A549 (cell line): ENCODE measurements at regions not wholly inside any gene's neighbourhood (a gene's known extent, or its start where the extent isn't known, plus 50 kb on each side); places are given as distances from the start of the nearest gene placed in this dataset.

ENCODE experiments used
- CHD2 ChIP-seq: fragments of 150-350 bp; IDR thresholded peaks from 2 replicates; pipeline ENCODE4 v1.6.1; 2014; ENCODE audit warnings: low read length; ENCODE audit not compliant: partially characterized antibody
- EP300 ChIP-seq, 2 experiments: fragments of >200 bp; sonication (Bioruptor Twin); formaldehyde crosslinking; IDR thresholded peaks; 2 replicates in 1 of 2; 3 replicates in 1 of 2; pipeline ENCODE4 v1.6.1; 2016 to 2017
- FOSL2 ChIP-seq, 2 experiments: fragments of 450-650 bp in 1 of 2; fragments of >200 bp in 1 of 2; sonication (Bioruptor Twin) in 1 of 2; formaldehyde crosslinking; IDR thresholded peaks; 2 replicates each; pipeline versions ENCODE4 v1.5.0 to v1.6.1; 2016 to 2020; ENCODE audit warnings: mild to moderate bottlenecking in 1 of 2, moderate library complexity in 1 of 2
- JUN ChIP-seq, 2 experiments: fragments of >200 bp; sonication (Bioruptor Twin); formaldehyde crosslinking; IDR thresholded peaks; 2 replicates in 1 of 2; 3 replicates in 1 of 2; pipeline ENCODE4 v1.6.1; 2016 to 2017
- MYC ChIP-seq: IDR thresholded peaks from 2 replicates; pipeline ENCODE4 v1.6.1; 2012; ENCODE audit warnings: mild to moderate bottlenecking, inconsistent platforms, low read length, improper control_type of control experiment, borderline replicate concordance
- NFE2L2 ChIP-seq: fragments of 150-350 bp; conservative IDR thresholded peaks from 2 replicates; pipeline ENCODE4 v1.6.1; 2014; ENCODE audit warnings: low read length
- RARB ChIP-seq: fragments of 250-450 bp; sonication (Bioruptor Pico); IDR thresholded peaks from 2 replicates; pipeline ENCODE4 v1.8.0; 2021; ENCODE audit warnings: mild to moderate bottlenecking, moderate library complexity
- REST ChIP-seq: fragments of 200-600 bp; sonication (generic); IDR thresholded peaks from 2 replicates; pipeline ENCODE4 v1.6.1; 2016; ENCODE audit warnings: antibody characterized with exemption, mild to moderate bottlenecking, moderate library complexity
- RFX5 ChIP-seq: fragments of 450-650 bp; IDR thresholded peaks from 2 replicates; pipeline ENCODE4 v1.7.1; 2014; ENCODE audit warnings: antibody characterized with exemption, mild to moderate bottlenecking, moderate library complexity
- SREBF2 ChIP-seq: fragments of 450-650 bp; IDR thresholded peaks from 2 replicates; pipeline ENCODE4 v1.6.1; 2014; ENCODE audit warnings: mild to moderate bottlenecking, moderate library complexity
- TF ChIP-seq, protein P1 (sequence below): fragments of >200 bp; sonication (Bioruptor Twin); formaldehyde crosslinking; IDR thresholded peaks from 3 replicates; pipeline ENCODE4 v1.5.1; 2016
- TF ChIP-seq, protein P2 (sequence below): IDR thresholded peaks from 2 replicates; pipeline ENCODE4 v1.6.1; 2012

- TF ChIP-seq, protein P1, sequence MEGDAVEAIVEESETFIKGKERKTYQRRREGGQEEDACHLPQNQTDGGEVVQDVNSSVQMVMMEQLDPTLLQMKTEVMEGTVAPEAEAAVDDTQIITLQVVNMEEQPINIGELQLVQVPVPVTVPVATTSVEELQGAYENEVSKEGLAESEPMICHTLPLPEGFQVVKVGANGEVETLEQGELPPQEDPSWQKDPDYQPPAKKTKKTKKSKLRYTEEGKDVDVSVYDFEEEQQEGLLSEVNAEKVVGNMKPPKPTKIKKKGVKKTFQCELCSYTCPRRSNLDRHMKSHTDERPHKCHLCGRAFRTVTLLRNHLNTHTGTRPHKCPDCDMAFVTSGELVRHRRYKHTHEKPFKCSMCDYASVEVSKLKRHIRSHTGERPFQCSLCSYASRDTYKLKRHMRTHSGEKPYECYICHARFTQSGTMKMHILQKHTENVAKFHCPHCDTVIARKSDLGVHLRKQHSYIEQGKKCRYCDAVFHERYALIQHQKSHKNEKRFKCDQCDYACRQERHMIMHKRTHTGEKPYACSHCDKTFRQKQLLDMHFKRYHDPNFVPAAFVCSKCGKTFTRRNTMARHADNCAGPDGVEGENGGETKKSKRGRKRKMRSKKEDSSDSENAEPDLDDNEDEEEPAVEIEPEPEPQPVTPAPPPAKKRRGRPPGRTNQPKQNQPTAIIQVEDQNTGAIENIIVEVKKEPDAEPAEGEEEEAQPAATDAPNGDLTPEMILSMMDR = no peak
- TF ChIP-seq SREBF2 (no peak), REST (no peak), RFX5 (no peak), JUN (IDR thresholded peaks at IDR 0.05) (no peak), RARB (CRISPR knock-in tag) (no peak), MYC (no peak), CHD2 (no peak), EP300 (IDR thresholded peaks at IDR 0.05) (no peak), FOSL2 (IDR thresholded peaks at IDR 0.05) (no peak), FOSL2 (CRISPR knock-in tag; IDR thresholded peaks at IDR 0.05) (no peak), NFE2L2 (no peak)
- TF ChIP-seq, protein P2, sequence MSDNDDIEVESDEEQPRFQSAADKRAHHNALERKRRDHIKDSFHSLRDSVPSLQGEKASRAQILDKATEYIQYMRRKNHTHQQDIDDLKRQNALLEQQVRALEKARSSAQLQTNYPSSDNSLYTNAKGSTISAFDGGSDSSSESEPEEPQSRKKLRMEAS = no peak
These were observed 296.5 kb downstream of the NDFIP2 start for GRCh38 chr13:79777504-79777903.
